ENCODE measurements at regions not wholly inside any gene's neighbourhood (a gene's known extent, or its start where the extent isn't known, plus 50 kb on each side); places are given as distances from the start of the nearest gene placed in this dataset.

GRCh38 chrX:124269881-124270280 is 62.6 kb upstream of the TEX13D start:
- TF ChIP-seq, protein P1, sequence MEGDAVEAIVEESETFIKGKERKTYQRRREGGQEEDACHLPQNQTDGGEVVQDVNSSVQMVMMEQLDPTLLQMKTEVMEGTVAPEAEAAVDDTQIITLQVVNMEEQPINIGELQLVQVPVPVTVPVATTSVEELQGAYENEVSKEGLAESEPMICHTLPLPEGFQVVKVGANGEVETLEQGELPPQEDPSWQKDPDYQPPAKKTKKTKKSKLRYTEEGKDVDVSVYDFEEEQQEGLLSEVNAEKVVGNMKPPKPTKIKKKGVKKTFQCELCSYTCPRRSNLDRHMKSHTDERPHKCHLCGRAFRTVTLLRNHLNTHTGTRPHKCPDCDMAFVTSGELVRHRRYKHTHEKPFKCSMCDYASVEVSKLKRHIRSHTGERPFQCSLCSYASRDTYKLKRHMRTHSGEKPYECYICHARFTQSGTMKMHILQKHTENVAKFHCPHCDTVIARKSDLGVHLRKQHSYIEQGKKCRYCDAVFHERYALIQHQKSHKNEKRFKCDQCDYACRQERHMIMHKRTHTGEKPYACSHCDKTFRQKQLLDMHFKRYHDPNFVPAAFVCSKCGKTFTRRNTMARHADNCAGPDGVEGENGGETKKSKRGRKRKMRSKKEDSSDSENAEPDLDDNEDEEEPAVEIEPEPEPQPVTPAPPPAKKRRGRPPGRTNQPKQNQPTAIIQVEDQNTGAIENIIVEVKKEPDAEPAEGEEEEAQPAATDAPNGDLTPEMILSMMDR (IDR thresholded peaks at IDR 0.05) = no peak
- no peak for TF ChIP-seq POLR2A (IDR thresholded peaks at IDR 0.05)

All from right lobe of liver (tissue), 4 donors.